ENCODE measurements at regions not wholly inside any gene's neighbourhood (a gene's known extent, or its start where the extent isn't known, plus 50 kb on each side); places are given as distances from the start of the nearest gene placed in this dataset.

DNA sequence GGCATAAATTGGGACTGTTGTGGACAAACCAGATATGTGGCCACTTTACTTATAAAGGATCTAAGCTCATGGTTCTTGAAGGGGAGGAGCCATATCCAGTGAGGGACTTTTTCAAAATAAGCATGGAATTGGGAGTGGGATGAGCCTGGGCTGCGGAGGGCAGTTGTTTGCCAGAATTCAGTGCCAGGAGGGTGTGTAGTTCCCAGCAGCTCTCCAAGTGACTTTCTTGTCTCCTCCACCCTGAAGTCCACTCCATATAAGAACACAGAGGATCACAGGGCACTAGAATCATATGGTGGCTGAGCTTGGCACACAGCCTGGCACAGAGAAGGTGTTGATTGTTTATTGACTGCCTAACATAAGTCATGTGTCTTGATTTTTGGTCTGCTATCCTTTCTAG lies 121.1 kb downstream of the CAVIN4 start:
- Histone ChIP-seq H3K4me2 (ENCODE audit: insufficient read depth, low read length) (no peak overlapping the region), H3K9me1 (ENCODE audit: control insufficient read depth, insufficient read depth, low read length) (no peaks in the 10 kb centered on the region), H3K9me3 (replicated peaks; ENCODE audit: control insufficient read depth, insufficient read depth, low read depth, low read length) (no peaks in the 10 kb centered on the region), H2AFZ (ENCODE audit: low read depth, low read length) (no peak overlapping the region), H3K27ac (ENCODE audit: extremely low read depth, low read depth, low read length) (no peak overlapping the region), H3K4me1 (replicated peaks in 1 of 2; ENCODE audit: control insufficient read depth in 2 of 2, insufficient read depth in 2 of 2, low read length in 2 of 2) (no peaks in the 10 kb centered on the region), H3K36me3 (ENCODE audit: control insufficient read depth, insufficient read depth, low read length) (no peaks in the 10 kb centered on the region), H3K27me3 (ENCODE audit: control insufficient read depth in 2 of 2, insufficient read depth in 2 of 2, low read length in 2 of 2) (no peaks in the 10 kb centered on the region), H4K20me1 (replicated peaks; ENCODE audit: control insufficient read depth, insufficient read depth, low read length) (no peaks in the 10 kb centered on the region), H3K79me2 (ENCODE audit: control insufficient read depth, insufficient read depth, low read length) (no peaks in the 10 kb centered on the region), H3K4me3 (no peak overlapping the region), H3K9ac (ENCODE audit: insufficient read depth in 1 of 2, low read depth in 2 of 2, low read length in 2 of 2) (no peak overlapping the region)
- ChIA-PET POLR2A (no interaction called here), CTCF (ENCODE audit: low intra/inter-chr PET ratio) (no interaction called here)
- whole genome bisulfite sequencing (ENCODE audit: insufficient coverage, low coverage, missing lambda C conversion rate): 0% methylated on average over 1 of the region's 1 CpG
- DNase-seq (ENCODE audit: extremely low read depth in 1 of 4, low spot score in 3 of 4): no peak
- in situ Hi-C loops (cut with MboI) (no loop called here), intact Hi-C loops (cut with micrococcal nuclease) (no loop called here)
- FAIRE-seq: no peak
- BruUV-seq (replicated peaks): no TSS peak
- no peak for ATAC-seq
- TF ChIP-seq CBFA2T2 (conservative IDR thresholded peaks at IDR 0.05): no peak
- TF ChIP-seq ZNF133 (CRISPR knock-in tag; IDR thresholded peaks at IDR 0.05): no peak
- TF ChIP-seq SRSF7 (optimal IDR thresholded peaks at IDR 0.05; ENCODE audit: low read depth, low read length): no peak
- TF ChIP-seq ZBTB1 (CRISPR knock-in tag; IDR thresholded peaks at IDR 0.05; ENCODE audit: borderline replicate concordance, low read depth): no peak
- no peak for TF ChIP-seq ZNF224 (CRISPR knock-in tag; IDR thresholded peaks at IDR 0.05)
- TF ChIP-seq FOXA3 (CRISPR knock-in tag; conservative IDR thresholded peaks at IDR 0.05 in 1 of 2, IDR thresholded peaks at IDR 0.05 in 1 of 2): no peak
- TF ChIP-seq CREB1 (IDR thresholded peaks at IDR 0.05): no peak
- TF ChIP-seq CREB1 (CRISPR knock-in tag; IDR thresholded peaks at IDR 0.05): no peak
- TF ChIP-seq ZNF280B (CRISPR knock-in tag; IDR thresholded peaks at IDR 0.05): no peak
- no peak for TF ChIP-seq DIDO1 (tag; IDR thresholded peaks at IDR 0.05; ENCODE audit: low read depth)
- no peak for TF ChIP-seq KLF10 (CRISPR knock-in tag; IDR thresholded peaks at IDR 0.05)
- no peak for TF ChIP-seq ZNF143 (CRISPR knock-in tag; IDR thresholded peaks at IDR 0.05)
- TF ChIP-seq TCF7L2 (IDR thresholded peaks at IDR 0.05; ENCODE audit: low read depth, low read length): no peak
- no peak for TF ChIP-seq BRF2 (IDR thresholded peaks at IDR 0.05; ENCODE audit: borderline replicate concordance, insufficient read depth, insufficient read length)
- no peak for TF ChIP-seq TFAP4 (CRISPR knock-in tag; IDR thresholded peaks at IDR 0.05; ENCODE audit: borderline replicate concordance)
- TF ChIP-seq ATF1 (CRISPR knock-in tag; IDR thresholded peaks at IDR 0.05): no peak
- no peak for TF ChIP-seq ATF1 (tag; IDR thresholded peaks at IDR 0.05)
- TF ChIP-seq ZBTB7A (IDR thresholded peaks at IDR 0.05; ENCODE audit: borderline replicate concordance, control insufficient read depth, low read depth, low read length): no peak
